Motor neuron (in vitro differentiated cells): ENCODE measurements at regions not wholly inside any gene's neighbourhood (a gene's known extent, or its start where the extent isn't known, plus 50 kb on each side); places are given as distances from the start of the nearest gene placed in this dataset.

ENCODE experiments used
- ATAC-seq, 8 experiments: fragments of 200-7000 bp; cut with Tn5 transposase; replicated peaks in 6 of 8; 2 replicates each; pipeline ENCODE4 v1.8.0; 2021; ENCODE audit warnings: mild to moderate bottlenecking in 8 of 8, moderate library complexity in 8 of 8
- H3K27ac ChIP-seq, 2 donors: fragments of 250-450 bp; sonication (Bioruptor Pico); 2 replicates each; pipeline ENCODE4 v1.9.0; 2021; ENCODE audit warnings: antibody characterized with exemption in 2 of 2, mild to moderate bottlenecking in 2 of 2, moderate library complexity in 1 of 2
- H3K4me1 ChIP-seq, 2 donors: fragments of 250-450 bp; sonication (Bioruptor Pico); replicated peaks in 1 of 2; 2 replicates each; pipeline ENCODE4 v1.6.1; 2021; ENCODE audit warnings: antibody characterized with exemption in 2 of 2, mild to moderate bottlenecking in 2 of 2, moderate library complexity in 1 of 2
- H3K4me3 ChIP-seq, 5 donors: fragments of 250-450 bp; sonication (Bioruptor Pico); 2 replicates each; pipeline ENCODE4 v1.9.0; 2021; ENCODE audit warnings: antibody characterized with exemption in 5 of 5, mild to moderate bottlenecking in 5 of 5, moderate library complexity in 4 of 5
- WGBS, 10 experiments: fragments of 450-650 bp; shearing (Covaris generic); methylation state at CpG; one replicate each; pipeline ENCODE4 v1.0.0; 2022; 5-methylcytosine and 5-hydroxymethylcytosine counted together
- in situ Hi-C, 9 experiments: fragments of 400-800 bp; cut with MboI; loops; one replicate each; pipeline ENCODE4 v1.15.0; 2021; ENCODE audit warnings: low sequenced_read_pairs in 9 of 9, low pct_unique_long_range_greater_than_20kb in 2 of 9; ENCODE audit not compliant: unreplicated experiment in 9 of 9

DNA sequence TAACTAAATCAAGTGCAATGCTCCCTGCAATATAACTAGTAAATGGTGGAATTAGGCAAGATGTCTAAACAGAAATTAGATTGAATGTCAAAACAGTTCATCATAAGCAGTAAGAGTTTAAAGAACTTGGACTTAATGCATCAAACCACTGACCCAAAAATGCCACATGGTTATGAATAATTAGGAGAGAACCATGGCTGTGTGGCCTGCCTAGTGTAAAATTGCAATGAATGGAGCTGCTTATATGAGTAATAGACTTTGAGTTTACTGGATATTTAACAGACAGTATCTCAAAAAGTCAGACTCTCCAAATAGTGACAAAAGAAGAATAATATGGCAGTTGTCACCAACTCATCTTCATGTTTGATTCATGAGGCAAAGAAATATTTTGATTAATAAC lies 101.6 kb upstream of the COL5A2 start:
- ATAC-seq = no peak
- in situ Hi-C loops = loop anchor here in 3 of 9 experiments (10.0 to 25.0 kb wide), 3 partner anchors 94 to 194 kb away; partner anchors contain the start of gene COL5A2 (in 1 of the 3)
- no peak overlapping the region for H3K4me3 ChIP-seq
- no peak overlapping the region for H3K27ac ChIP-seq
- no peaks in the 10 kb centered on the region for H3K4me1 ChIP-seq

DNA sequence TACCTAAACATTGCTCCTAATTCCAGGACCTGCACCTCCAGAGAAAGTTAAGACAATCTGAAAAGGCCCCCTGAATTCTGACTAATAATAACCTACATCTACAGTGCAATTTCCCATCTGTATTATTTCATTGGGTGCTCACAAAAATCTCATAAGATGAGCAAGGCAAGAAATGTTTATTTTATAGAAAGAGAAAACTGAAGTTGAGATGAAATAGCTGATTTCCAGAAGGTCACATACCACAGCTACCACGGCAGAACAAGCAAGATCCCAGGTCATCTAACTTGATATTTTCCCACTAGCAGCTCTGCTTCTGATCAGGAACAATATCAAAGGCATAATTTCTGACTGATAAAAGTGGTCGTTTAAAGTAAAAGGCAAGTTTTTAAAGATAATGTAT lies 105.8 kb upstream of the COL5A2 start:
- Histone ChIP-seq H3K4me1 (no peaks in the 10 kb centered on the region), H3K27ac (no peak overlapping the region), H3K4me3 (no peak overlapping the region)
- 36 to 100% (median 86%) methylated on average over 1 to 2 of the region's 2 CpGs; no CpG with 5 or more reads in 1 of the 10 experiments for WGBS, 10 experiments
- no peak for ATAC-seq
- in situ Hi-C loops = loop anchor here in 3 of 9 experiments (10.0 to 25.0 kb wide), 3 partner anchors 98 to 198 kb away; partner anchors contain the start of gene COL5A2 (in 1 of the 3)

DNA sequence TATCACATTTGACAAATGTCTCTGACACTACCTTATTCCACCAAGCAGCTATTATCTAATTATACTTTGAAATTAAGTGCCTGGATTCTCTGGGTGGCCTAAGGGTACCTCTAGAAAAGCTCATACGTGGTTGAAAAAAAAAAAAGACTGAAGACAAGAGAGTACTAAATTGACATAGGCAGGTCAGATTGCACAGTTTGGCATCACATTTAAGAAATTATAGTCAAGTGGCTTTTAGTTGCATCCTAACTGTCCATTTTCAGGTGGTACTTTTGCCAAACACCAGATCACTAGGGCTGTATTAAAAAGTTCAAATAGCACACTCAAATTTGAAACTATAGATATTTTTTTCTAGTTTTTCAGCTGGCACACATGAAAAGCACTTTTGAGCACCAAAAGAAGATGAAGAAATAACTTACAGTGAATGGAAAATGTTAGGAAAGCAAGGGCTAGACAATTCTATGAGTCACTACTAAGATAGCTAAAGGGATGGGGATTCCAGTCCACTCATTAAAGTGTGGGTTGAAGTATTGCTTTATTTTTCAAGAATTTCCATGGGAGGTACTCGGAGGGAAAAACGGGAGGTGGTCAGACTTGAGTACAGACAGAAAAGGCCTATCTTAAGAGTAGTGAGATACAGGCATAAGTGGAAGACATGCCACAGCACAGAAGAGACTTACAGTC lies 106.5 kb upstream of the COL5A2 start:
- ATAC-seq = peak in 3 of 8 experiments; percentile 18 to 85 (median 82)
- H3K27ac ChIP-seq = no peak overlapping the region
- H3K4me1 ChIP-seq = no peaks in the 10 kb centered on the region
- H3K4me3 ChIP-seq = no peak overlapping the region
- in situ Hi-C loops = loop anchor here in 3 of 9 experiments (10.0 to 25.0 kb wide), 3 partner anchors 99 to 199 kb away; partner anchors contain the start of gene COL5A2 (in 1 of the 3)
- WGBS, 10 experiments = 17 to 94% (median 83%) methylated on average over 1 to 3 of the region's 3 CpGs; no CpG with 5 or more reads in 1 of the 10 experiments

DNA sequence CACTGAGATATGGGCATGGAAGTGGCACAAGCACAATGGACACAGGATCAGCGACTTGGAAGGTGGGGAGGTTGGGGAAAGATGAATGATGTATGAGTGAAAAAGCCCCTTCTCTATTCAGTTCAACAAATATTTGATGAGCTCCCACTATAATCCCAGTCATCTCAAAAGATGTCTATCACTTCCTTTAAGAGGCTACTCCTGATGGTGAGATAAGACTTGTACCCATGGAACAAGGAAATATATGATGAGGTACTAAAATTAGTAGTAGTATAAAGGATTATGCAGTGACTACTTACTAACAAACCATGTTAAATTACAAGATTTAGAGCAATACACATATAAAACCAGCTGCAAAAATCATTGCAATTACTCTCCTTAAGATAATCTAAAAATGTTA lies 107.8 kb upstream of the COL5A2 start:
- H3K27ac ChIP-seq = no peak overlapping the region
- in situ Hi-C loops = loop anchor here in 3 of 9 experiments (10.0 to 25.0 kb wide), 3 partner anchors 100 to 200 kb away; partner anchors contain the start of gene COL5A2 (in 1 of the 3)

DNA sequence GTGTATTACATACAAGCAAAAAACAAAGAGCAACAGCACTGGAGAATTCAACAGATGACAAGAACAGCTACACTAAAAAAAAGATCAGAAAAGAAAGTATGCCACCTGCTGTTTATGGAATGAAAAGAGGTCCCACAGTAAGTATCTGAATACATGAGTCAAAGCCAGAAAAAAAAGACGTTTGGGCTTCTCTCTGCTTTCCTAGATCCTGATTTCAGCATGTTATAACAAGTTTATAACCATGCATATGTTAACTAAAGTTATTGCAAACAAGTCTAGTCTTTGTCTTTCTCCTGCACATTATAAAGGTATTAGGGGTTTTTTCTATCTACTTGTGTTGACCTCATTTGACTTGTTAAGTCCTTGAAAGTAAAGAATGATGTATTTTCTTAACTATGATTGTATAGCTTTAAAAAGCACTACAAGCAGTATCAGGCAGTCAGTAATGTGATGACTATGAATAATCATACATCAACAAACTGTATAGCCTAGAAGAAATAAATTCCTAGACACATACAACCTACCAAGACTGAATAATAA lies 108.5 kb upstream of the COL5A2 start:
- Histone ChIP-seq H3K27ac (no peak overlapping the region), H3K4me1 (no peaks in the 10 kb centered on the region), H3K4me3 (no peak overlapping the region)
- WGBS, 10 experiments = 0 to 14% (median 0%) methylated on average over 1 of the region's 1 CpG; no CpG with 5 or more reads in 3 of the 10 experiments
- in situ Hi-C loops = loop anchor here in 3 of 9 experiments (10.0 to 25.0 kb wide), 3 partner anchors 101 to 201 kb away; partner anchors contain the start of gene COL5A2 (in 1 of the 3)
- peak in 7 of 8 experiments; percentile 24 to 95 (median 62) for ATAC-seq

More for the DNA sequence above, 107.8 kb upstream of the COL5A2 start:
- Histone ChIP-seq H3K4me3 (no peak overlapping the region), H3K4me1 (no peaks in the 10 kb centered on the region)
- no peak for ATAC-seq
- WGBS, 10 experiments = 30 to 89% (median 68%) methylated on average over 1 of the region's 1 CpG; no CpG with 5 or more reads in 2 of the 10 experiments

DNA sequence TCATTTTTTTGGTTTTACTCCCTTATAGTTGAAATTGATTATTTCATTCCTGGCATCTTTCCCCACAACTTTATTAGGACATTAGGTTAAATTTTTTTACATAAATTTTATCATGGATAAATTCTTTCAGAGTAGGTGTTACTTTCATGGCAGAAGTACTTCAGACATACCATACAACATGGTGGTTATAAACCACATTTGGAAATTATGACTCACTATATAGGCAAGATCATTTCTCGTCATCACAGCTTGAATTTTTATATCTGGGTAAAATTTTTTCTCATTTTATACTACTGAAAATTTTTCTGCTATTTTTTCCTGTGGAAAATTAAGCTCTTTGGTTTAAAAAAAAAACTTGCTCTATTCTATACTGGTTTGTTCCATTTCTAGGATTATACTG lies 111.9 kb upstream of the COL5A2 start:
- Histone ChIP-seq H3K4me1 (no peaks in the 10 kb centered on the region), H3K27ac (no peak overlapping the region), H3K4me3 (no peak overlapping the region)
- in situ Hi-C loops = loop anchor here in 3 of 9 experiments (25.0 kb wide), 2 partner anchors 104 to 204 kb away; partner anchors contain the start of gene COL5A2 (in 1 of the 3)
- no peak for ATAC-seq
- WGBS, 10 experiments = 83 to 100% (median 100%) methylated on average over 1 of the region's 1 CpG

DNA sequence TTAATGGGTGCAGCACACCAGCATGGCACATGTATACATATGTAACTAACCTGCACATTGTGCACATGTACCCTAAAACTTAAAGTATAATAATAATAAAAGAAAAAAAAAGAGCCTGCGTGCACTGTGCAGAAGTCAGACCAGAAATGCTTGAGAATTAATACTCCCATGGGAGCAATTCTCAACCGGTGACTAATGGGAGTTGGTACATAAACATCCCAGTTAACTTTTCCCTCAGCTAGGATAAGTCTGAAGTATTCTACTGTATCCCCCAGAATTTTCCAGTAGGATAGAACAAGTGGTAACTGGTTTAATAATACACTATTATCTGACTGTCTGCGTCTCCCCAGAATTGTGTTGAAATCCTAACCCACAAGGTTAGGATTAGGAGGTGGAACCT lies 113.6 kb upstream of the COL5A2 start:
- H3K4me1 ChIP-seq = no peaks in the 10 kb centered on the region
- ATAC-seq = no peak
- H3K4me3 ChIP-seq = no peak overlapping the region
- in situ Hi-C loops = loop anchor here in 3 of 9 experiments (25.0 kb wide), 2 partner anchors 106 to 206 kb away; partner anchors contain the start of gene COL5A2 (in 1 of the 3)
- H3K27ac ChIP-seq = no peak overlapping the region
- 83 to 100% (median 100%) methylated on average over 1 to 3 of the region's 3 CpGs; no CpG with 5 or more reads in 3 of the 10 experiments for WGBS, 10 experiments

DNA sequence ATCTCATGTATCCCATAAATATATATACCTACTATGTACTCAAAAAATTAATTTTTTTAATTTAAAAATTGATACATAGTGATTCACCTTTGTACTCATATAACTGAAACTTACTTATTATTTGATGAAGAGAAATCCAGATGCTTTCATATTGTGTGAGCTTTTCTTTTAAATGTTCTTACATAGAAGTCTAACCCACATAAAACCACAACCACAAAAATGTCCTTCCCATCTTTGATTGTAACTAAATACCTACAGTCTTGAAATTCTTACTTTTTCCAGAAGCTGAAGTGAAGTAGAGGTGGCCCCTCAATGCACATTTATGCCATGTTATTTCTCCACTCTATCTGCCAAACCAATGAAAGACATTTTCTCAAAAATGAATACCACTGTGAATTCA lies 117.9 kb upstream of the COL5A2 start:
- in situ Hi-C loops = loop anchor here in 3 of 9 experiments (25.0 kb wide), 2 partner anchors 110 to 210 kb away; partner anchors contain the start of gene COL5A2 (in 1 of the 3)

DNA sequence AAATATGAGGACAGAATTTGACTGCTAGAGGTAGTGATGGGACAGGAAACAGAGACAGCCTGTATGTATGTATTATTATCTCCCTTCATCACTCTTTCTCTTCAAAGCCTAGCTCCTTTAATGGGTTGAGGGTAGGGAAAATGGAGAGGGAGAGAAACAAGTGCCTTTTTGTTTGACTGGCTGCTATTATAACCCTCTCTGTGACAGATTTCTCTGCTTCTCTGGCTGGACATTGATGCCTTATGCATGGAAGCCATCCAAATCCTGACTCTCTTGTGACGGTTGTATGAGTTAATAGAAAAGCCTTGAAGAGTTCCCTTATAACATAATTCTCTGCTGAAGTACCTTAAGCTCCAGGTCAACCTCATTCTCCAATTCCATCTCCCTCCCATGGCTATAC lies 118.5 kb upstream of the COL5A2 start:
- in situ Hi-C loops = loop anchor here in 3 of 9 experiments (25.0 kb wide), 2 partner anchors 111 to 211 kb away; partner anchors contain the start of gene COL5A2 (in 1 of the 3)
- ATAC-seq = peak in 1 of 8 experiments; percentile 36
- Histone ChIP-seq H3K4me3 (no peak overlapping the region), H3K27ac (no peak overlapping the region), H3K4me1 (no peaks in the 10 kb centered on the region)
- 40 to 100% (median 80%) methylated on average over 1 of the region's 1 CpG; no CpG with 5 or more reads in 2 of the 10 experiments for WGBS, 10 experiments

More for the DNA sequence above, 117.9 kb upstream of the COL5A2 start:
- Histone ChIP-seq H3K27ac (no peak overlapping the region), H3K4me1 (no peaks in the 10 kb centered on the region), H3K4me3 (no peak overlapping the region)
- ATAC-seq = no peak

DNA sequence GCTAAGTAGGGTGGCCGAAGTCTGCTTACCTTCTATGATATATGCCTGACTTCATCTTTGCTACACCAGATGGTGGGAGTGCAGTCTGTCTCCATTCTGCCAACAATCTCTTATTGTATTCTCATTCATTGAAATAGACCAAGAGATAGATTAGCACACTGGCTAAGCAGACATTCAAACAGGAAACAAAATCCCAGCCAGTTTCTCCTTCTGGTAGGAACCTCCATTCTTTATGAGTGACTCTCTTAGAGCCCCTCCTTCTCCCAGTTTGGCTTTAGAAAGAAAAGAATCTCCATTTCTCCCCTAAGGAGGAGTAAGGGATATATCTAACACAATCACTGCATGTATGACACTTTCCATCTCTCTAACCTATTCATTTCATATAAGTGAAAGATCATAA lies 118.9 kb upstream of the COL5A2 start:
- no peak overlapping the region for H3K4me3 ChIP-seq
- no peaks in the 10 kb centered on the region for H3K4me1 ChIP-seq
- ATAC-seq = peak in 1 of 8 experiments; percentile 22
- H3K27ac ChIP-seq = no peak overlapping the region
- in situ Hi-C loops = loop anchor here in 3 of 9 experiments (25.0 kb wide), 2 partner anchors 111 to 211 kb away; partner anchors contain the start of gene COL5A2 (in 1 of the 3)
- WGBS, 10 experiments = 70 to 100% (median 100%) methylated on average over 1 of the region's 1 CpG; no CpG with 5 or more reads in 7 of the 10 experiments

DNA sequence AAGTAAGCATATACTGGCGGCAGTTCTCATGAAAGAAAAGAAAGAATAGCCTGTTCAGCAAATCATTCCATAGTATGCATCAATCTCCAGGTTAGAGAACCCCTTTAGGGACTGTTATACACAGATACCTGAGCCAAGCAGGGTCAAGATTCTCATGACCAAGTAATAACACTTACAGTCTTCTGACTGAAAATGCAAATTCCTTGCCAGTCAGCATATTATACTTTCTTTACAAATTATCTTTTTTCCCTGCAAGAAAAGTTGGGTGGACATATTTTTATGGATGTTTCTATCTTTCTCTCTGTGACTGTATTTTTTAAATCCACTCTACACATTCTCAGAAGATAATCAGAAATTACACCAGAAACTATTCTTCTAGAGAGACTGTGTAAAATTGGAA lies 120.4 kb upstream of the COL5A2 start:
- 33 to 100% (median 86%) methylated on average over 1 of the region's 1 CpG; no CpG with 5 or more reads in 2 of the 10 experiments for WGBS, 10 experiments
- ATAC-seq = no peak
- in situ Hi-C loops = loop anchor here in 3 of 9 experiments (25.0 kb wide), 2 partner anchors 113 to 213 kb away; partner anchors contain the start of gene COL5A2 (in 1 of the 3)
- Histone ChIP-seq H3K4me1 (no peaks in the 10 kb centered on the region), H3K27ac (no peak overlapping the region), H3K4me3 (no peak overlapping the region)

DNA sequence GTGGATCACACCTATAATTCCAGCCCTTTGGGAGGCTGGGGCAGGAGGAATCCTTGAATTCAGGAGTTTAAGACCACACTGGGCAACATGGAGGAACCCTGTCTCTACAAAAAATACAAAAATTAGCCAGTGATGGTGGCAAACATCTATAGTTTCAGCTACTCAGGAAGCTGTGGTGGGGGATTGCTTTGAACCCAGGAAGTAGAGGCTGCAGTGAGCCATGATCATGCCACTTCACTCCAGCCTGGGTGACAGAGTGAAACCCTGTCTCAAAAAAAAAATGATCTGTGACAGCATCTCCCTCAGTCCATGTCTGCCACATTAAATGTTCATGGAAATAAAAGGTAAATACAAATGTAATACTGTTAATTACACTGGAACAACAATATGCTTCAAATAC lies 121.4 kb upstream of the COL5A2 start:
- Histone ChIP-seq H3K4me3 (no peak overlapping the region), H3K4me1 (no peaks in the 10 kb centered on the region), H3K27ac (no peak overlapping the region)
- in situ Hi-C loops = loop anchor here in 1 of 9 experiments (25.0 kb wide), 1 partner anchor 214 kb away; no protein-coding TSS in a partner anchor
- no peak for ATAC-seq
